Activated T-helper 1 cell treated with anti-CD3 and anti-CD28 coated beads, Interleukin-12 subunit alpha, Interleukin-12 subunit beta, Interleukin-2, Interleukin-4 antibody, amounts not matched to agents 30 ng/mL and 10 ng/mL and 1 ng/mL, durations not matched to agents 14 hours and 24 hours and 36 hours (primary cell): ENCODE measurements at regions not wholly inside any gene's neighbourhood (a gene's known extent, or its start where the extent isn't known, plus 50 kb on each side); places are given as distances from the start of the nearest gene placed in this dataset.
"Not testable (repeated sequence)": the region's sequence is repeated elsewhere in the genome, so short reads cannot be mapped to it uniquely, and the experiment has no call there.

Experiments
- DNase-seq: peaks from one replicate; pipeline ENCODE4 v3.0.0; 2021; ENCODE audit warnings: low spot score
- H3K27ac Mint-ChIP-seq: one replicate; pipeline ENCODE4 v1.8.0; 2021; ENCODE audit warnings: mild to moderate bottlenecking, mixed read lengths
- H3K27me3 Mint-ChIP-seq: one replicate; pipeline ENCODE4 v1.8.0; 2022; ENCODE audit warnings: mild to moderate bottlenecking, moderate library complexity, mixed read lengths; ENCODE audit not compliant: insufficient read depth
- H3K36me3 Mint-ChIP-seq: one replicate; pipeline ENCODE4 v1.8.0; 2021; ENCODE audit warnings: low read depth, mixed read lengths
- H3K4me1 Mint-ChIP-seq: one replicate; pipeline ENCODE4 v1.8.0; 2021; ENCODE audit warnings: low read depth, mixed read lengths
- H3K4me3 Mint-ChIP-seq: one replicate; pipeline ENCODE4 v1.8.0; 2021; ENCODE audit warnings: mild to moderate bottlenecking, moderate library complexity, mixed read lengths
- H3K9me3 Mint-ChIP-seq: one replicate; pipeline ENCODE4 v1.8.0; 2021; ENCODE audit warnings: mixed read lengths
- intact Hi-C: fragments of 100-400 bp; cut with micrococcal nuclease; formaldehyde crosslinking; loops from one replicate; pipeline ENCODE4 v1.15.1; 2024

DNA sequence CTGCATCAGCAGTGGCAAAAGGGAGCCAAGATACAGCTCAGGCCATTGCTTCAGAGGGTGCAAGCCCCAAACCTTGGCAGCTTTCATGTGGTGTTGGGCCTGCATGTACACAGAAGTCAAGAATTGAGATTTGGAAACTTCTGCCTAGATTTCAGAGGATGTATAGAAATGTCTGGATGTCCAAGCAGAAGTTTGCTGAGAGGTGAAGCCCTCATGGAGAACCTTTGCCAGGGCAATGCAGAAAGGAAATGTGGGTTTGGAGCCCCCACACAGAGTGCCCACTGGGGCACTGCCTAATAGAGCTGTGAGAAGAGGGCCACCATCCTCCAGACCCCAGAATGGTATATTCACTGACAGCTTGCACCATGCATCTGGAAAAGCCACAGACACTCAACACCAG lies 51.3 kb upstream of the DCLK2 start:
- DNase-seq, H3K4me3 Mint-ChIP-seq, H3K27ac Mint-ChIP-seq, H3K36me3 Mint-ChIP-seq, H3K4me1 Mint-ChIP-seq, intact Hi-C loops, H3K27me3 Mint-ChIP-seq: not testable (repeated sequence)
- H3K9me3 Mint-ChIP-seq: peaks cover 17% of the 10 kb centered on the region
